ENCODE measurements at regions not wholly inside any gene's neighbourhood (a gene's known extent, or its start where the extent isn't known, plus 50 kb on each side); places are given as distances from the start of the nearest gene placed in this dataset.
"Not testable (repeated sequence)": the region's sequence is repeated elsewhere in the genome, so short reads cannot be mapped to it uniquely, and the experiment has no call there.

- DNase-seq = peak; percentile 46
These were observed 138.1 kb upstream of the TLE4 start for GRCh38 chr9:79433703-79434102.

DNA sequence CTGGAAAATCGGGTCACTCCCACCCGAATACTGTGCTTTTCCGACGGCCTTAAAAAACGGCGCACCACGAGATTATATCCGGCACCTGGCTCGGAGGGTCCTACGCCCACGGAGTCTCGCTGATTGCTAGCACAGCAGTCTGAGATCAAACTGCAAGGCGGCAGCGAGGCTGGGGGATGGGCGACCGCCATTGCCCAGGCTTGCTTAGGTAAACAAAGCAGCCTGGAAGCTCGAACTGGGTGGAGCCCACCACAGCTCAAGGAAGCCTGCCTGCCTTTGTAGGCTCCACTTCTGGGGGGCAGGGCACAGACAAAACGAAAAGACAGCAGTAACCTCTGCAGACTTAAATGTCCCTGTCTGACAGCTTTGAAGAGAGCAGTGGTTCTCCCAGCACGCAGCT lies 132.5 kb upstream of the TLE4 start:
- DNase-seq = not testable (repeated sequence)

GRCh38 chr9:79446523-79447307 lies 125.0 kb upstream of the TLE4 start:
- no peak for DNase-seq

- DNase-seq = no peak
These were observed 124.5 kb upstream of the TLE4 start for GRCh38 chr9:79447308-79447605.

- no peak for DNase-seq
These were observed 124.0 kb upstream of the TLE4 start for GRCh38 chr9:79447762-79448161.

DNA sequence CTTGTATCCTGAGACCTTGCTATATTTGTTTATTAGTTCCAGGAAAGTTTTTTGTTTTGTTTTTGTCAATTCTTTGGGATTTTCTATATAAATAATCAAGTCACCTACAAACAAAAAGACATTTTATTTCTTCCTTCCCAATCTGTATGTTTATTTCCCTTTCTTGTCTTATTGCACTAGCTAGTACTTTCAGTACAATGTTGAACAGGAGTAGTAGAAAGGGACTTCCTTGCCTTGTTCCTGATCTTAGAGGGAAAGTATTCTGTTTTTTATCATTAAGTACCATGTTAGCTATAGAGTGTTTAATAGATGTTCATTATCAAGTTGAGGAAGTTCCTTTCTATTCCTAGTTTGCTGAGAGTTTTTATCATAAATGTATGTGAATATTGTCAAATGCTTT lies 119.5 kb upstream of the TLE4 start:
- DNase-seq = no peak

GRCh38 chr9:79461712-79462111 lies 110.1 kb upstream of the TLE4 start:
- DNase-seq = no peak

DNA sequence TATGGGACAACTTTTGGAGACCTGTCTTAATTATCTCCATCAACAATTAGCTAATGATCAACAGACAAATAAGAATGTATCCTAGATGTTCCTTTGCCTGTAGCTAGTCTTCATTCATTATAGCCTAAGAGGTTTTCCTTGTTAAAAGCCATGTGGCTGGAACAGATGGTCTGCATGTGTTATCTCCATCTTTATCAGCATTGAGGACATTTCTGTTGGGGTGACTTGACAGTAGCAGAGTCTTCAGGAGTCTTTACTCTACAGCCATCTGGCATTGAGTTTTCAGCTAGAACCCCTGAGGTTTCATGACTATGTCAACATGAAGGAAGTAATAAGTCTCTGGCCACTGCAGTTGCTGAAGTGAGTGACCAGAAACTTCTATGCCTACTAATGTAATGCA lies 106.6 kb upstream of the TLE4 start:
- DNase-seq = no peak

- no peak for DNase-seq
These were observed 102.6 kb upstream of the TLE4 start for GRCh38 chr9:79469164-79469563.

DNA sequence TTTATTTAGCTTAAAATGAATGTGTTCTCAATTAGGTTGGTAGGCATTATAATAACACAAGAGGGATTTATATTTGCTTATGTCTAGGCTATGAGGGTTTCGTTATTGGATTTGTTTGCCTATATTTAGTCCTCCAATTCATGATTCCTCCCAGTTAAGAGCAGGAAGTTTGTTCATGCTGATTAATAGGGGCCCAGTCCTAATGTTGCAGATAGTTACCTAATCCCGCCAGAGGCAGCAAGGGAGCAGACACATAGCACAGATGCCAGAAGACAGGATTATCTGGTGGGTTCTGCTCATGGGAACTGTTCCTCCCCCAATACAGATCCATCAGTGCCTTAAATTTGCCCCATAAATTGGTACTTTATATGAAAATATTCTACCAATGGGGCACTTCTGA lies 100.8 kb upstream of the TLE4 start:
- no peak for DNase-seq

DNA sequence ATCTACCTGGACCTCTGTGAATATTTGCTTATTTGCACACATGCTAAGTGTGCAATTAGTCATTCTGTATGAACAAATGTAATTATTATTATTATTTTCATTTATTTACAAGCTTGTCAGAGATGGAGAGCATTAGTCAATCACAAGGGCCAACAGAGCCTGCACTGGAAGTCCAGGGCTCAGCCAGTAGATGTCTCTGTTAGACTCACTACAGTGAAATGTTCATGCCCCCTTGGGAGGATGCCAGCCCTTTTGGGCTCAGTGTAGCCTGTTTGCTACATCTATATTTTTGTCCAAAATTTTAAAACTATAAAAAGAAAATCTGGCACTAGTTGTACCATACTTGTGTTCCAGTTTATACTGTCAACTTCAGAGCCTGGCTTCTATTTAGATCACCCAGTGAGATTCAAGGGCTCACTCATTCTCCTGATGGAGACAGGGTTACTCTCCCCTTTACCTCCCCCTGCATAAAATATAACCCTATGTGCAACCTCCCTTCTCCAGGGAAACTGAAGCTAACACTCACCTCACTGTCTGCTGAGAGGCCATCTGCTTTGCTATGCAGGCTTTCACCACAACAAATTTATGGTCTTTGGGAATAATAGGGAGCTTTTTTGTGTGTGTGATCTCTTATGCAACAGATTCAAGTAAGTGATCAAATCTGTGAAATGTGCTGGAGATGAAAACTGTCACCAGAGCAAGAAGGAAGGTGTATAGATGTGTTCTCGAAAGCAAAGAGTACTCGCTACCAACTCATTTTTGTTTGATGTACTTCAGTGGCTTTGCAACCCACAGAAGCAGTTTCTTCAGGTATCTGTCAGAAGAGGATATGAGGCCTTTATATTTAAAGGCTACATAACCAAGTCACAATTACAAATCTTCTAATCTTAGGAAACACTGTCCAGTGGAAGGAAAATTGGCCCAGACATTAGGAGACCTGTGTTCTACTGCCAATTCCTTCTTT lies 99.9 kb upstream of the TLE4 start:
- peak; percentile 78 for DNase-seq

GRCh38 chr9:79473704-79474103 lies 98.1 kb upstream of the TLE4 start:
- no peak for DNase-seq

DNA sequence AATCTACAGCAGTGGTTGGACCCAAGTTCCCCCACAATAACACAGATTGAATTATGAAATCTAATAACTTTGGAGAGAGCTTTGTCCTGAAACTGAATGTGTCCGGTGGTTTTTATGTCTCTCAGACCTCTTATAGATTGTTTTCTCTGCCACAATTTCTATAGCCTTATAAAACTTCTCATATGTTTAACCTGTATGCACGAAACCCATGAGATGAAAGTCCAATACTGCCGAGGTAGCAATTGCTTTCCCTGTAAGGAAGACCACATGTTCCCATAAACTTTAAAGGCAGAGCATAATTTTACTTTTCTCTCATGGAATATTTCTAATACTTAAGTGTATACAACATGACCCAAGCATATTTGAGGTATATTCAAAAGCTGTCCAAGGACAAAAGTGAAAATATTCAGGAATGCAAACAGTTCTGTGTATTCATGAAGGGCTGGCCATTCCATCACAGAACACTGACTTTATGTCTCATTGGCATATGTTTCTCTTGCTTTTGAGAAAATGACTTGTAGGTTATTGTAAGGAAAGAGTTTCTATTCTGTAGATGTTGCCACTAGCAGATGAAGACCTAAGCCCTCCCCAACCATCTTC lies 94.4 kb upstream of the TLE4 start:
- DNase-seq = no peak

- peak; percentile 17 for DNase-seq
These were observed 93.6 kb upstream of the TLE4 start for GRCh38 chr9:79477955-79478771.

GRCh38 chr9:79480639-79481038 lies 91.1 kb upstream of the TLE4 start:
- DNase-seq = no peak

DNA sequence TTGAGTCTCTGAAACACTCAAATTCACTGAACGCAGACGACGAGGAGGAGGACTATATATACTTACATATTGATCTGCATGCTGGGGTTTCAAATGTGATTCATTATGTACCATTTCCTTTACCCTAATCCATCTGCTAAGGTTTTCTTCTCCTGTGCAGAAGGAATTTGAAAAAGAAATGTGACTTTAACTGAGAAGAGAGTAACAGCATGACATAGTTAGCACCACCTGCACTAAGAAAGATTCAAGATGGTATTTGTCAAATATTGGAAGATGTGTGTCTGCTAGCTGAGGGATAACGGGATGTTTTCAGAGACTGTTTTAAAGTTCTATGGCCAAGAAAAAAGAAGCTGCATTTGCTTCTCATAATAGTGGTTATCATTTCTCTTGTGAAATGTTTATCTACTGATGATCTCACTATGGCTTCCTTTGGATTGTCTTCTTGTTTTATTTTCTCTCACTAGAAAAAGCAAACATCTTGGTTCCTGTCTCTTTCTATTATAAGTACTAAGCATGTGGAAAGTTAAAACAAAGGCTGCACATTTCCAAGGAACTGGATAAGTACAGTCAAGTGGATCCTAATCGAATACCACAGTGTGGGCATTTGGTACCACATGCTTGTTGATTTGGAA lies 89.8 kb upstream of the TLE4 start:
- DNase-seq = no peak

- no peak for DNase-seq
These were observed 86.5 kb upstream of the TLE4 start for GRCh38 chr9:79485258-79485657.

DNA sequence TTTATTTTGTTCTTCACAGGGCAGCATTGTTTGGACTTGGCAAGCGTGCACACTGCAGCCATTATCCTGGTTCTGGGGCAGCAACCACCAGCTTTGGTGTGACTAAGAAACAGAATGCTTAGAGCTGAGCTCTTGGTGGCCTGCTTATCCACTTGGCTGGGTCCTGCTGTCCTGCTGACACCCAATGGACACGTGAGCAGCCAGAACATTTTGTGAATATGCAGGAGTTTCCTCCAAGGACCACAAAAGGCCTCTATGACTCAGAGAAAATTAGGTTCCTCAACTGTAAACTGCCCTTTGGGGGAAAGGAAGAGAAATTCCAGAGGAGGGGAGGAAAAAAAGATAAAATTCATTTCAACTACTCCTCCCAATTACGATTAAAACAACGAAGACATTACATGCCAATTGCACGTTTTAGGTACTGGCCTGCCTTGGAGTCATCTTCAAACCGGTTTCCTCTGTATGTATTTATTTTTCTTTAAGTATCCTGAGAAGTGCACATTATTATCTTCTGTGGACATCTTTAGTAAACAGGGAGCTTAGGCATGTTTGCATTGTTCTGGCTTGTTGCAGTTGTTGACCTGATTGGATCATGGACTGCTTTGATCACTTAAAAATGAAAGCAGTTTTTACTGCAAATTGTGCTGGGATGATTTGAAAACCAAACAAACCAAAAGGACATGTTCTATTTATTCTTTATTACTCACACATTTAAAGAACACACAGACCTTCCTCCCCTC lies 82.3 kb upstream of the TLE4 start:
- DNase-seq = peak; percentile 16

DNA sequence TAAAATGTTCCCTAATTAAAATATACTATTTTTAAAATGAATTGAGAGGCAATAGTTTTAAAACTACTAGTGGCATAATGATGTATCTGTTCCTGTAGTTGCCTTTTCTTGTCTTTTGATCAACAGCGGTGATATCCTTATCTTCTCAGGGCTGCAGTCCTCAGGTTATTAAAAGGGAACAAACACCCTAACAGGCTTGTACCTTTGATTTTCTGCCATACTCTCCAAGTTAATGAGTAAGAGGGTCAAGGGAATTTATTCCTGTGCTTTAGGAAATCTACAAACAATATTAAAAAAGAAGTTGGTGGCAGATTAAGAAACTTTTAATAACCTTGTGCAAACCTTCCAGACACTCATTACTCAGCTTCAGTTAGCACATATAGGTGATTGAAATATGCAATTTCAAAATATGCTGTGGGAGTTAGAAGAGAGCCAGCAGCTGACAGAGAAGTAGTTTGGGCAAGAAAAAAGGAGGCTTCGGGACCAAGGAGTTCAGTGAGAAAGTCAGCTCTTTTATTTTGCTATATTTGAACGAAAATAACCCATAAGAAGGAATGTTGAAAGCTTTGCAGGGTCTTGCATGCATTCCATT lies 81.0 kb upstream of the TLE4 start:
- DNase-seq = no peak

DNA sequence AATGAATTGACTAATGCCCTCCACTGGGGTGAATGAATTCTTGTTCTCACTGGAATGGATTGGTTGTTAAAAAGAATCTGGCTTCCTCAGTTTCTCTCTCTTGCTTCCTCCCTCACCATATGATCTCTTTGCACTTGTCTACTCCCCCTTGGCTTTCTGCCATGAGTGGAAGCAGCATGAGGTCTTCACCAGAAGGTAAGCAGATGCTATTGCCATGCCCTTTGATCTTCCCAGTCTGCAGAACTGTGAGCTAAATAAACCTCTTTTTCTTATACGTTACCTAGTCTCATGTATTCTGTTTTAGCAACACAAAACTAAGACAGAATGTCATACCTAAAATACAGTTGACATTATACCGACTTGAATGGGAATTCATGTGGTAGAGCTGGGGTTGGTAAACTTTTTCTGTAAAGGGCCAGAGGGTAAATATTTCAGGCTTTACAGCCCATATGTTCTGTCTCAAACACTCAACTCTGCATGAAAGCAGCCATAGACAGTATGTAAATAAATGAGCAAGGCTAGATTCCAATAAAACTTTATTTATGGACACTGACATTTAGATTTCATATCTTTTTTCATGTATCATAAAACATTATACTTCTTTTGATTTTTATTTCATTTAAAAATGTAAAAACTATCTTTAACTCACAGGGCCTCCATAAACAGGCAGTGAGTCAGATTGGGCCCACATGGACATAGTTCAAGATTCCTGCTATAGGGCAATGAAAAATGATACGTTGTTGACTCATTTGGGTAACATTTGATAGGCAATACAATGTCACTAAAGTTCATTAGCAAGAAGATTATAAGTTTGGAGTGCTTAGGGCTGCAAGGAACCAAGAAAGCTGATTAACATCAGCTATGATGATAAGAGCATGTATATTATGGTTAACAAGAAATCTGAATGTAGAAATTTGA lies 79.4 kb upstream of the TLE4 start:
- no peak for DNase-seq
